CD14-positive monocyte (primary cell): ENCODE measurements at regions not wholly inside any gene's neighbourhood (a gene's known extent, or its start where the extent isn't known, plus 50 kb on each side); places are given as distances from the start of the nearest gene placed in this dataset.

Experiments
- DNase-seq, 3 donors: peaks; one replicate each; pipeline ENCODE4 v3.0.0-alpha.2; 2011 to 2022
- H2AFZ ChIP-seq: 2 replicates; pipeline ENCODE4 v1.6.0; 2012; ENCODE audit warnings: mild to moderate bottlenecking, low read depth, low read length, inconsistent platforms; ENCODE audit not compliant: insufficient read depth, poor library complexity, severe bottlenecking
- H3K27ac ChIP-seq, 2 donors: 1 replicate in 1 of 2; 2 replicates in 1 of 2; pipeline ENCODE4 v1.5.1; 2012 to 2013; ENCODE audit warnings: low read length in 2 of 2, control low read depth in 1 of 2, inconsistent platforms in 1 of 2, low read depth in 1 of 2, mild to moderate bottlenecking in 1 of 2
- H3K27me3 ChIP-seq, 2 donors: one replicate each; pipeline versions ENCODE4 v1.6.0 to v1.6.1; 2011 to 2013; ENCODE audit warnings: low read length in 2 of 2; ENCODE audit not compliant: control insufficient read depth in 2 of 2, insufficient read depth in 2 of 2
- H3K36me3 ChIP-seq, 2 donors: replicated peaks in 1 of 2; 1 replicate in 1 of 2; 2 replicates in 1 of 2; pipeline versions ENCODE4 v1.5.1 to v1.6.1; 2012 to 2013; ENCODE audit warnings: low read length in 2 of 2, control low read depth in 1 of 2, inconsistent platforms in 1 of 2, mild to moderate bottlenecking in 1 of 2; ENCODE audit not compliant: insufficient read depth in 2 of 2, control insufficient read depth in 1 of 2
- H3K4me1 ChIP-seq, 2 donors: 1 replicate in 1 of 2; 2 replicates in 1 of 2; pipeline versions ENCODE4 v1.5.1 to v1.6.1; 2012 to 2013; ENCODE audit warnings: low read length in 2 of 2, control low read depth in 1 of 2, inconsistent platforms in 1 of 2, mild to moderate bottlenecking in 1 of 2, moderate library complexity in 1 of 2; ENCODE audit not compliant: insufficient read depth in 2 of 2, control insufficient read depth in 1 of 2
- H3K4me2 ChIP-seq: replicated peaks from 2 replicates; pipeline ENCODE3; 2012; ENCODE audit warnings: low read length, moderate library complexity, mild to moderate bottlenecking; ENCODE audit not compliant: poor library complexity, severe bottlenecking; ENCODE audit errors: extremely low read depth
- H3K4me3 ChIP-seq, 3 experiments: fragments of 200-600 bp in 1 of 3; sonication (generic) in 1 of 3; replicated peaks in 1 of 3; 1 replicate in 2 of 3; 2 replicates in 1 of 3; pipeline ENCODE4 v1.5.1; 2011 to 2013; ENCODE audit warnings: low read length in 3 of 3, mild to moderate bottlenecking in 3 of 3, control low read depth in 2 of 3, low read depth in 2 of 3, inconsistent platforms in 1 of 3, moderate library complexity in 1 of 3
- H3K79me2 ChIP-seq: 2 replicates; pipeline ENCODE4 v1.6.0; 2012; ENCODE audit warnings: mild to moderate bottlenecking, control low read depth, inconsistent platforms, low read length, moderate library complexity; ENCODE audit not compliant: insufficient read depth
- H3K9ac ChIP-seq: 2 replicates; pipeline ENCODE4 v1.6.0; 2017; ENCODE audit warnings: low read length, mild to moderate bottlenecking; ENCODE audit not compliant: insufficient read depth, poor library complexity, severe bottlenecking
- H3K9me3 ChIP-seq, 2 donors: replicated peaks in 1 of 2; 1 replicate in 1 of 2; 2 replicates in 1 of 2; pipeline versions ENCODE4 v1.5.1 to v1.6.1; 2012 to 2013; ENCODE audit warnings: low read length in 2 of 2, control low read depth in 1 of 2; ENCODE audit not compliant: control insufficient read depth in 1 of 2, insufficient read depth in 1 of 2
- H4K20me1 ChIP-seq: 2 replicates; pipeline ENCODE4 v1.6.0; 2012; ENCODE audit warnings: mild to moderate bottlenecking, low read length, control low read depth, moderate library complexity; ENCODE audit not compliant: insufficient read depth
- H3K27ac Mint-ChIP-seq, 7 donors: one replicate each; pipeline ENCODE4 v1.8.0; 2020; ENCODE audit warnings: mild to moderate bottlenecking in 7 of 7, mixed read lengths in 7 of 7, moderate library complexity in 6 of 7, inconsistent platforms in 2 of 7
- H3K27me3 Mint-ChIP-seq, 3 donors: one replicate each; pipeline ENCODE4 v1.8.0; 2021 to 2022; ENCODE audit warnings: low read depth in 3 of 3, mild to moderate bottlenecking in 3 of 3, mixed read lengths in 3 of 3, moderate library complexity in 3 of 3, inconsistent platforms in 1 of 3
- H3K36me3 Mint-ChIP-seq, 2 donors: one replicate each; pipeline ENCODE4 v1.8.0; 2020; ENCODE audit warnings: mixed read lengths in 2 of 2, inconsistent platforms in 1 of 2, mild to moderate bottlenecking in 1 of 2
- H3K4me1 Mint-ChIP-seq: one replicate; pipeline ENCODE4 v1.8.0; 2020; ENCODE audit warnings: mild to moderate bottlenecking, mixed read lengths
- H3K4me3 Mint-ChIP-seq, 2 donors: one replicate each; pipeline ENCODE4 v1.8.0; 2020; ENCODE audit warnings: mild to moderate bottlenecking in 2 of 2, mixed read lengths in 2 of 2, moderate library complexity in 1 of 2
- H3K9me3 Mint-ChIP-seq, 7 donors: one replicate each; pipeline ENCODE4 v1.8.0; 2020 to 2022; ENCODE audit warnings: mixed read lengths in 7 of 7, mild to moderate bottlenecking in 6 of 7, moderate library complexity in 6 of 7, inconsistent platforms in 2 of 7
- WGBS: methylation state at CpG from one replicate; pipeline ENCODE4 v1.1.5; 2013; ENCODE audit warnings: missing lambda C conversion rate; ENCODE audit not compliant: insufficient coverage; 5-methylcytosine and 5-hydroxymethylcytosine counted together
- intact Hi-C, 2 donors: fragments of 100-400 bp; cut with micrococcal nuclease; formaldehyde crosslinking; loops; one replicate each; pipeline versions ENCODE4 v1.15.0 to v1.15.1; 2023
- TF ChIP-seq, protein P1 (sequence below): fragments of 200-600 bp; IDR thresholded peaks from one replicate; pipeline ENCODE4 v1.8.0; 2022; ENCODE audit warnings: antibody characterized with exemption, mild to moderate bottlenecking

DNA sequence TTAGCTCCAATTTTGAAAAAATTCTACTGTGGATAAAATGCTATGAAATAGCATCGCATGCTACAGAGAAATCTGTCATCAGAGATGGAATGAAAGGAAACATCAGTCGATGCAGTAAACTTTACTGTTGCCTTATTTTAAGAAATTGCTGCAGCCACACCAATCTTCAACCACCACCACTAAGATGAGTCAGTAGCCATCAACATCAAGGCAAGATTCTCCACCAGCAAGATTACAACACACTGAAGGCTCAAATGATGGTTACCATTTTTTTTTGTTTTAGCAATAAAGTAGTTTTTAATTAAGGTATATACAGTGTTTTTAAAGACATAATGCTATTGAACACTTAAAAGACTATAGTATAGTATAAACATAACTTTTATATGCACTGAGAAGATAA, 95.6 kb upstream of the JUN start:
- Histone ChIP-seq H3K4me2 (no peak overlapping the region), H3K9ac (no peak overlapping the region), H3K79me2 (no peaks in the 10 kb centered on the region), H3K9me3 (no peaks in the 10 kb centered on the region), H3K36me3 (no peaks in the 10 kb centered on the region), H2AFZ (no peak overlapping the region), H4K20me1 (no peaks in the 10 kb centered on the region), H3K4me3 (no peak overlapping the region), H3K27me3 (no peaks in the 10 kb centered on the region), H3K27ac (no peak overlapping the region), H3K4me1 (peaks cover 34 to 38% of the 10 kb centered on the region in 2 donors)
- intact Hi-C loops, result no loop called here
- H3K27ac Mint-ChIP-seq, result no peak overlapping the region
- no peaks in the 10 kb centered on the region for H3K9me3 Mint-ChIP-seq
- peaks cover 0 to 3% (median 0%) of the 10 kb centered on the region in 3 donors for H3K27me3 Mint-ChIP-seq
- TF ChIP-seq, protein P1, sequence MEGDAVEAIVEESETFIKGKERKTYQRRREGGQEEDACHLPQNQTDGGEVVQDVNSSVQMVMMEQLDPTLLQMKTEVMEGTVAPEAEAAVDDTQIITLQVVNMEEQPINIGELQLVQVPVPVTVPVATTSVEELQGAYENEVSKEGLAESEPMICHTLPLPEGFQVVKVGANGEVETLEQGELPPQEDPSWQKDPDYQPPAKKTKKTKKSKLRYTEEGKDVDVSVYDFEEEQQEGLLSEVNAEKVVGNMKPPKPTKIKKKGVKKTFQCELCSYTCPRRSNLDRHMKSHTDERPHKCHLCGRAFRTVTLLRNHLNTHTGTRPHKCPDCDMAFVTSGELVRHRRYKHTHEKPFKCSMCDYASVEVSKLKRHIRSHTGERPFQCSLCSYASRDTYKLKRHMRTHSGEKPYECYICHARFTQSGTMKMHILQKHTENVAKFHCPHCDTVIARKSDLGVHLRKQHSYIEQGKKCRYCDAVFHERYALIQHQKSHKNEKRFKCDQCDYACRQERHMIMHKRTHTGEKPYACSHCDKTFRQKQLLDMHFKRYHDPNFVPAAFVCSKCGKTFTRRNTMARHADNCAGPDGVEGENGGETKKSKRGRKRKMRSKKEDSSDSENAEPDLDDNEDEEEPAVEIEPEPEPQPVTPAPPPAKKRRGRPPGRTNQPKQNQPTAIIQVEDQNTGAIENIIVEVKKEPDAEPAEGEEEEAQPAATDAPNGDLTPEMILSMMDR, result no peak
- H3K4me3 Mint-ChIP-seq, result no peak overlapping the region
- H3K4me1 Mint-ChIP-seq, result peaks cover 55% of the 10 kb centered on the region
- H3K36me3 Mint-ChIP-seq, result peaks cover 2 to 4% of the 10 kb centered on the region in 2 donors
- 80% methylated on average over 1 of the region's 2 CpGs for WGBS
- DNase-seq, result no peak

DNA sequence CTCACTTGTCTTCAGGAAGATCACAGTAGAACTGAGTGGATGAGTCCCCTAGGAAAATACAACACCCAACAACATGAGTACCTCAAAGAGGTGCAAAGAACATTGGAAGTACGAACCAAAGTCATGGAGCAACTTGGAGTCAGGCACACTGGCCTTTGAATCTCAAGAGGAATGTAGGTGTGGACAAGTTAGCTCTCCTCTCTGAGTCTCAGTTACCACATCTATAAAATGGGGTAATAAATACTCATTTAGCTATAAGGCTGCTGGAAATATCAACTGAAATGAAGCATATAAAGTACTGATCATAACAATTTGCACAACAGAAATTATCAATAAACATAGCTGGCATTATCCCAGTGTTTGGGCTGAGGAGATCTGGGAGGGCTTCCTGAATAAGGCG, 96.7 kb upstream of the JUN start:
- Histone ChIP-seq H3K4me3 (no peak overlapping the region), H4K20me1 (no peaks in the 10 kb centered on the region), H3K4me2 (no peak overlapping the region), H3K27me3 (no peaks in the 10 kb centered on the region), H3K9me3 (no peaks in the 10 kb centered on the region), H2AFZ (no peak overlapping the region), H3K79me2 (no peaks in the 10 kb centered on the region), H3K9ac (no peak overlapping the region), H3K4me1 (peaks cover 45 to 49% of the 10 kb centered on the region in 2 donors), H3K36me3 (no peaks in the 10 kb centered on the region), H3K27ac (no peak overlapping the region)
- WGBS, result 100% methylated on average over 1 of the region's 2 CpGs
- Mint-ChIP-seq H3K27ac (peak overlapping the region in 2 of 7 donors; percentile 39 to 92), H3K9me3 (no peaks in the 10 kb centered on the region), H3K4me3 (no peak overlapping the region), H3K36me3 (peaks cover 2 to 4% of the 10 kb centered on the region in 2 donors), H3K27me3 (peaks cover 0 to 3% (median 0%) of the 10 kb centered on the region in 3 donors), H3K4me1 (peaks cover 67% of the 10 kb centered on the region)
- TF ChIP-seq, protein P1, result no peak
- intact Hi-C loops, result loop anchor here (5.0 to 10.0 kb wide), 4 partner anchors 98 to 794 kb away; partner anchors contain the start of gene JUN (in 1 of the 2)
- no peak for DNase-seq
